HEK293 (cell line): ENCODE measurements at regions not wholly inside any gene's neighbourhood (a gene's known extent, or its start where the extent isn't known, plus 50 kb on each side); places are given as distances from the start of the nearest gene placed in this dataset.

Experiments
- CTCF ChIA-PET: fragments of 350-600 bp; formaldehyde crosslinking; extraction: SDS; loops from one replicate; lab custom pipeline; 2021; ENCODE audit warnings: antibody characterized with exemption; lab: Yijun Ruan, JAX
- POLR2A ChIA-PET: fragments of 300-600 bp; formaldehyde crosslinking; extraction: SDS; loops from one replicate; lab custom pipeline; 2020; ENCODE audit warnings: antibody characterized with exemption, inconsistent platforms; lab: Yijun Ruan, JAX
- H3K27ac ChIP-seq: fragments of 200-500 bp; sonication (Bioruptor generic); 2 replicates; pipeline ENCODE4 v1.5.1; 2014; ENCODE audit warnings: low read depth, low read length, control low read depth, inconsistent platforms; ENCODE audit errors: extremely low read depth
- H3K36me3 ChIP-seq, 2 experiments: fragments of 200-500 bp in 1 of 2; sonication (Bioruptor generic) in 1 of 2; 1 replicate in 1 of 2; 2 replicates in 1 of 2; pipeline ENCODE4 v1.5.1; 2014 to 2017; ENCODE audit warnings: inconsistent platforms in 2 of 2, low read length in 2 of 2; ENCODE audit not compliant: control insufficient read depth in 2 of 2, insufficient read depth in 1 of 2
- H3K4me1 ChIP-seq: fragments of 200-500 bp; sonication (Bioruptor generic); 2 replicates; pipeline ENCODE4 v1.5.1; 2014; ENCODE audit warnings: mild to moderate bottlenecking, low read length, inconsistent platforms; ENCODE audit not compliant: control insufficient read depth, insufficient read depth
- H3K4me3 ChIP-seq: 2 replicates; pipeline ENCODE4 v1.5.1; 2011; ENCODE audit warnings: low read depth, mild to moderate bottlenecking, control low read depth, low read length, moderate library complexity
- H3K9me3 ChIP-seq: fragments of 200-500 bp; sonication (Bioruptor generic); 2 replicates; pipeline ENCODE4 v1.5.1; 2014; ENCODE audit warnings: low read depth, low read length, inconsistent platforms; ENCODE audit not compliant: control insufficient read depth, insufficient read depth
- EGR2 ChIP-seq: fragments of 450-650 bp; formaldehyde crosslinking; IDR thresholded peaks from 2 replicates; pipeline ENCODE4 v1.5.1; 2016; ENCODE audit warnings: low read depth, missing biosample characterization, missing genetic modification characterization
- HOXC10 ChIP-seq: sonication (generic); formaldehyde crosslinking; IDR thresholded peaks from 2 replicates; pipeline ENCODE4 v1.8.1; 2023; ENCODE audit warnings: mild to moderate bottlenecking, missing genetic modification reagents
- PBX3 ChIP-seq: sonication (generic); formaldehyde crosslinking; IDR thresholded peaks from 2 replicates; pipeline ENCODE4 v1.8.1; 2022; ENCODE audit warnings: mild to moderate bottlenecking, moderate library complexity, missing genetic modification reagents
- PRDM2 ChIP-seq: fragments of 450-650 bp; formaldehyde crosslinking; IDR thresholded peaks from 2 replicates; pipeline ENCODE4 v1.5.1; 2016; ENCODE audit warnings: missing biosample characterization, missing genetic modification characterization, borderline replicate concordance
- PRDM6 ChIP-seq: fragments of 450-650 bp; formaldehyde crosslinking; IDR thresholded peaks from 2 replicates; pipeline ENCODE4 v1.5.1; 2017; ENCODE audit warnings: missing biosample characterization, missing genetic modification characterization
- SALL2 ChIP-seq: fragments of 450-650 bp; formaldehyde crosslinking; IDR thresholded peaks from 2 replicates; pipeline ENCODE4 v1.5.0; 2017; ENCODE audit warnings: missing biosample characterization, mild to moderate bottlenecking, missing genetic modification characterization, borderline replicate concordance
- YY2 ChIP-seq: fragments of 450-650 bp; formaldehyde crosslinking; IDR thresholded peaks from 2 replicates; pipeline ENCODE4 v1.5.1; 2016; ENCODE audit warnings: missing biosample characterization, missing genetic modification characterization
- ZBTB26 ChIP-seq: fragments of 450-650 bp; formaldehyde crosslinking; optimal IDR thresholded peaks from 2 replicates; pipeline ENCODE3; 2016; ENCODE audit warnings: missing biosample characterization, mild to moderate bottlenecking, missing genetic modification characterization
- ZNF138 ChIP-seq: fragments of 450-650 bp; formaldehyde crosslinking; IDR thresholded peaks from 2 replicates; pipeline ENCODE4 v1.5.1; 2016; ENCODE audit warnings: missing biosample characterization, missing genetic modification characterization, borderline replicate concordance
- ZNF184 ChIP-seq: fragments of 450-650 bp; IDR thresholded peaks from 2 replicates; pipeline ENCODE4 v1.5.1; 2018; ENCODE audit warnings: missing biosample characterization, mild to moderate bottlenecking, missing genetic modification characterization
- ZNF274 ChIP-seq, 2 experiments: fragments of 200-500 bp in 1 of 2; fragments of 450-650 bp in 1 of 2; sonication (Bioruptor generic) in 1 of 2; formaldehyde crosslinking in 1 of 2; IDR thresholded peaks; 2 replicates each; pipeline versions ENCODE4 v1.5.1 to v1.6.1; 2014 to 2016; ENCODE audit warnings: borderline replicate concordance in 1 of 2, inconsistent platforms in 1 of 2, low read length in 1 of 2, missing biosample characterization in 1 of 2, missing genetic modification characterization in 1 of 2
- ZNF302 ChIP-seq: fragments of 450-650 bp; formaldehyde crosslinking; IDR thresholded peaks from 2 replicates; pipeline ENCODE4 v1.5.1; 2016; ENCODE audit warnings: missing biosample characterization, missing genetic modification characterization, low read depth
- ZNF426 ChIP-seq: fragments of 450-650 bp; formaldehyde crosslinking; IDR thresholded peaks from 2 replicates; pipeline ENCODE4 v1.5.1; 2017; ENCODE audit warnings: missing biosample characterization, missing genetic modification characterization, mild to moderate bottlenecking, inconsistent platforms, moderate library complexity
- ZNF530 ChIP-seq: fragments of 450-650 bp; formaldehyde crosslinking; IDR thresholded peaks from 2 replicates; pipeline ENCODE4 v1.5.1; 2016; ENCODE audit warnings: low read depth, missing biosample characterization, missing genetic modification characterization
- ZNF670 ChIP-seq: fragments of 450-650 bp; formaldehyde crosslinking; IDR thresholded peaks from 2 replicates; pipeline ENCODE4 v1.5.1; 2016; ENCODE audit warnings: missing biosample characterization, missing genetic modification characterization, low read depth
- ZNF704 ChIP-seq: fragments of 450-650 bp; formaldehyde crosslinking; IDR thresholded peaks from 2 replicates; pipeline ENCODE4 v1.5.1; 2016; ENCODE audit warnings: missing biosample characterization, missing genetic modification characterization
- ZNF830 ChIP-seq: fragments of 450-650 bp; IDR thresholded peaks from 2 replicates; pipeline ENCODE4 v1.5.0; 2018; ENCODE audit warnings: missing biosample characterization, missing genetic modification characterization, low read depth, mild to moderate bottlenecking, moderate library complexity
- ZXDB ChIP-seq: fragments of 450-650 bp; formaldehyde crosslinking; IDR thresholded peaks from 2 replicates; pipeline ENCODE4 v1.5.1; 2016; ENCODE audit warnings: missing biosample characterization, missing genetic modification characterization

- TF ChIP-seq PRDM6 (tag by site-specific recombination), result no peak
- TF ChIP-seq YY2 (tag by site-specific recombination), result no peak
- TF ChIP-seq ZXDB (tag by site-specific recombination), result no peak
- no peak for TF ChIP-seq ZNF830 (tag by site-specific recombination)
- no peak for TF ChIP-seq HOXC10
- no peak for TF ChIP-seq ZNF530 (tag by site-specific recombination)
- no peak for TF ChIP-seq PRDM2 (tag by site-specific recombination)
- no peak for TF ChIP-seq ZNF274 (IDR thresholded peaks at IDR 0.05; ENCODE audit: low read length)
- no peak for TF ChIP-seq ZNF274 (tag by site-specific recombination; IDR thresholded peaks at IDR 0.05; ENCODE audit: borderline replicate concordance)
Observed at GRCh38 chr6:86474081-86474480, 463.2 kb upstream of the HTR1E start (continued).

GRCh38 chr6:86471791-86472190 lies 465.5 kb upstream of the HTR1E start:
- CTCF ChIA-PET, result interaction anchor here (0.6 kb wide), 1 partner anchor 682 kb away, joined by 3 read pairs; no protein-coding TSS in a partner anchor
- H3K9me3 ChIP-seq, result no peaks in the 10 kb centered on the region
- TF ChIP-seq ZNF704 (tag by site-specific recombination), result no peak
- TF ChIP-seq SALL2 (tag by site-specific recombination), result no peak
- TF ChIP-seq ZNF426 (tag by site-specific recombination), result no peak
- no peak for TF ChIP-seq ZNF670 (tag by site-specific recombination)
- TF ChIP-seq ZNF184 (tag by site-specific recombination), result no peak
- no peak for TF ChIP-seq PBX3
- no peak for TF ChIP-seq ZBTB26 (tag by site-specific recombination)
- no peak for TF ChIP-seq ZNF138 (tag by site-specific recombination)
- TF ChIP-seq PRDM2 (tag by site-specific recombination), result no peak
- no peak for TF ChIP-seq ZNF302 (tag by site-specific recombination)
- no peak for TF ChIP-seq EGR2 (tag by site-specific recombination)

More at GRCh38 chr6:86471791-86472190, 465.5 kb upstream of the HTR1E start:
- no peaks in the 10 kb centered on the region for H3K4me1 ChIP-seq
- POLR2A ChIA-PET, result no interaction called here
- H3K27ac ChIP-seq, result no peak overlapping the region
- H3K36me3 ChIP-seq, result no peaks in the 10 kb centered on the region
- H3K4me3 ChIP-seq, result no peak overlapping the region
